ENCODE measurements at regions not wholly inside any gene's neighbourhood (a gene's known extent, or its start where the extent isn't known, plus 50 kb on each side); places are given as distances from the start of the nearest gene placed in this dataset.
"Not testable (repeated sequence)": the region's sequence is repeated elsewhere in the genome, so short reads cannot be mapped to it uniquely, and the experiment has no call there.

- peak overlapping the region; percentile 23; the same call in 1 of the 2 replicates for H3K4me3 ChIP-seq (ENCODE audit: low read length)
- TF ChIP-seq CTCF (conservative IDR thresholded peaks at IDR 0.05; ENCODE audit: low read length), result no peak
- peak; percentile 79 for DNase-seq (ENCODE audit: low read depth)
Observed at GRCh38 chr6:19719691-19720128, 117.5 kb upstream of the ID4 start.

- no peak overlapping the region for H3K4me3 ChIP-seq (ENCODE audit: low read length)
- DNase-seq (ENCODE audit: low read depth), result no peak
- TF ChIP-seq CTCF (conservative IDR thresholded peaks at IDR 0.05; ENCODE audit: low read length), result no peak
Observed at GRCh38 chr6:19721766-19722377, 115.3 kb upstream of the ID4 start.

- no peak for TF ChIP-seq CTCF (conservative IDR thresholded peaks at IDR 0.05; ENCODE audit: low read length)
- no peak for DNase-seq (ENCODE audit: low read depth)
- H3K4me3 ChIP-seq (ENCODE audit: low read length), result no peak overlapping the region
Observed at GRCh38 chr6:19722999-19723398, 114.2 kb upstream of the ID4 start.

GRCh38 chr6:19723545-19723944 is 113.6 kb upstream of the ID4 start:
- no peak for TF ChIP-seq CTCF (conservative IDR thresholded peaks at IDR 0.05; ENCODE audit: low read length)
- no peak overlapping the region for H3K4me3 ChIP-seq (ENCODE audit: low read length)
- DNase-seq (ENCODE audit: low read depth), result peak; percentile 87

DNA sequence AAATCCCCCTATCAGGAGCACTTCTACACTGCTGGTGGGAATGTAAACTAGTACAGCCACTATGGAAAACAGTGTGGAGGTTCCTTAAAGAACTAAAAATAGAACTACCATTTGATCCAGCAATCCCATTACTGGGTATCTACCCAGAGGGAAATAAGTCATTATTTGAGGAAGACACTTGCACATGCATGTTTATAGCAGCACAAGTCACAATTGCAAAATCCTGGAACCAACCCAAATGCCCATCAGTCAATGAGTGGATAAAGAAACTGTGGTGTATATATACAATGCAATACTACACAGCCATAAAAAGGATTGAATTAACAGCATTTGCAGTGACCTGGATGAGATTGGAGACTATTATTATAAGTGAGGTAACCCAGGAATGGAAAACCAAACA is 111.7 kb upstream of the ID4 start:
- not testable (repeated sequence) for H3K4me3 ChIP-seq (ENCODE audit: low read length); DNase-seq (ENCODE audit: low read depth)

- TF ChIP-seq CTCF (conservative IDR thresholded peaks at IDR 0.05; ENCODE audit: low read length), result no peak
- peak; percentile 94 for DNase-seq (ENCODE audit: low read depth)
- no peak overlapping the region for H3K4me3 ChIP-seq (ENCODE audit: low read length)
Observed at GRCh38 chr6:19731282-19731681, 105.9 kb upstream of the ID4 start.

DNA sequence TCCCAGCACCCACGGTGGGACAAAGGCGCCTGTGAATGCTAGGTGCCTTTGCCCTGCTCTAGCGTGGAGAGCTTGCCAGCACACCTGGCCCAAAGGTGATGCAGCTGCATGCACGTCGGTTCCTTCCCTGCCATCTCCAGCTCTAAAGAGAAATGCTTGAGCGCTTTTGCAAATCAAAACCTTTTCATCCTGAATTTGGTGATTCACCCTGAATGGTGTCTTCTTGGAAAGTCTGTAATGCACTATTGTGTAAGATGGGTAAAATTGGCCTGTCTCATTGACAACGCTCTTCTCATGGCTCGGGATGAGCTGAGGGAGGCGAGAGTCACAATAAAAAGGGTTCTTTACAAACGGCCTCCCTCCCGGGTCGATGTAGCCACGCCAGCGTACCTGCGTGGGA is 103.1 kb upstream of the ID4 start:
- no peak overlapping the region for H3K4me3 ChIP-seq (ENCODE audit: low read length)
- DNase-seq (ENCODE audit: low read depth), result no peak
- TF ChIP-seq CTCF (conservative IDR thresholded peaks at IDR 0.05; ENCODE audit: low read length), result no peak

DNA sequence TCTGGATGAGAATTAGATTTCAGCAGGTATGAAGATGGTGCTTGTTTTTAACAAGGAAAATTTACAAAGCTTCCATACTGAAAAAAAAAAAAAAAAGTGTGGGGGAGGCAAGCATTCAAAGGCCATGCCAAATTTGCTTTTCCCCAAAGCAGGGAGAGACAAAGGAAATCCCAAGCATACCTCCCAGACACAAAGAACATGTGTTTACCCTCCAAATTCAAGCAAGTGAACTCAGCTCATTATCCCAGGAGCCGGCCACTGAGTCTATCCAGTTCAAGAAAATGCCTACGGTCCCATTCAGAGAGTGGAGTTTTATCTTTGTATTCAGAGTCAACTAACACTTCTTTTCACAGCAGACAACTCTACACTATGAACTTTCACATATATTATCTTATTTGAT is 102.7 kb upstream of the ID4 start:
- peak; percentile 42 for DNase-seq (ENCODE audit: low read depth)
- H3K4me3 ChIP-seq (ENCODE audit: low read length), result no peak overlapping the region
- no peak for TF ChIP-seq CTCF (conservative IDR thresholded peaks at IDR 0.05; ENCODE audit: low read length)
